NCI-H1436 (cell line): ENCODE measurements at regions not wholly inside any gene's neighbourhood (a gene's known extent, or its start where the extent isn't known, plus 50 kb on each side); places are given as distances from the start of the nearest gene placed in this dataset.

Experiments used
- DNase-seq: peaks from one replicate; lab custom pipeline; 2025; lab: John Stamatoyannopoulos, UW

DNA sequence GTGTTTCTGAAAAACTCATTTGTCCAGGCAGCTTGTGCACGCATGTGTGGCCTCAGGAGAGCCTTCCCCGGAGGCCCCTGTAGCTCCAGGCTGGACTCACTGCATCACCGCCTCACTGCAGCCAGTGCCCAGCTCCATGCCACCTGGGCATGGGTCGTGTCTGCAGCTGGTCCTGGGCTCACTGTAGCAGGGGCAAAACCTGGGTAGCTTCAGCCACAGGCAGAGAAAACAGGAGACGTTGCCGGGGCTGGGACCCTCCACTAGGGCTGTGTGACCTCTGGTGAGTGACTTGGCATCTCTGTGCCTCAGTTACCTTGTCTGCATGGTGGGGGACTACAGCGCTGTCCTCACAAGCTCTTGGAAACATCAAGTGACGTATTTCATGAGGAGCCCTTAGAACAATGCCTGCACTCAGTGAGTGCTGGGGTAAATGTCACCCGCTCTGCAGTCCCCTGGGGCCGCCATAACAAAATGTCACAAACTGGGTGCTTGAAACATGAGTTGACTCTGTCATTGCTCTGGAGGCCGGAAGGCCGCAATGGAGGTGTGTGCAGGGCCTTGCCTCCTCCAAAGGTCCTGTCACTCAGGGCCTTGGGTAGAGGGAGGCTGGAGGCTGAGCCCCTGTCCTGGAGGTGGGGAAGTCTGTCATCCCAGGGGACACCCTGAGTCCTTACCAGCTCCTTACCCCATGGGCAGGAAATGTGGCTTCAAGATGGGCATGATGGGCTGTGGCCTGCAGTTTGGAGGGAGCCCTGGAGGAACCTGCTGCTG is 488.7 kb downstream of the TBC1D22A start:
- no peak for DNase-seq

DNA sequence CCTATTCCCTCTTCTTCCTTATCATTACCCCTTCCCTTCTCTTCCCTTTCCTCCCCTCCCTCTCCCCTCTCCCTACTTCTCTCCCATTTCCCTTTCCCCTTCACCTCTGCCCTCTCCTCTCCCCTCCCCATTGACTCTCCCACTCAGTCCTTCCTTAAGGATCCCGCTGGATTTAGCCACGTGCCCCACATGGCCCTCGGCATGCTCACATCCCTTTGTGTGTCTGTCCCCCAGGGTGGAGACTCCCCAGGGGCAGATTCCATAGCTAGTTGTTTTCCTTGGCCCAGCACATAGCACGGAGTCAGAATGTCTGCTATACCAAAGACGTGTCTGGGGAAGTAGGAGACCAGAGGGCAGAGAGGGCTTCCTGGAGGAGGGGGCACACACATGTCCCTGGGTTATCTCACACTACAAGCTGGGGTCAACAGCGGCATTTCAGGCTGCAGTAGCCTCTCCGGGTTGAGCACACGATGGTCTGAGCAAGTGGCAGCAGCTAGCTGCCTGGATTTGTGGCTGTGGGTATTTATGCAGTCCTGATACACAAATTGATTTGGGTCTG is 487.0 kb downstream of the TBC1D22A start:
- no peak for DNase-seq

DNA sequence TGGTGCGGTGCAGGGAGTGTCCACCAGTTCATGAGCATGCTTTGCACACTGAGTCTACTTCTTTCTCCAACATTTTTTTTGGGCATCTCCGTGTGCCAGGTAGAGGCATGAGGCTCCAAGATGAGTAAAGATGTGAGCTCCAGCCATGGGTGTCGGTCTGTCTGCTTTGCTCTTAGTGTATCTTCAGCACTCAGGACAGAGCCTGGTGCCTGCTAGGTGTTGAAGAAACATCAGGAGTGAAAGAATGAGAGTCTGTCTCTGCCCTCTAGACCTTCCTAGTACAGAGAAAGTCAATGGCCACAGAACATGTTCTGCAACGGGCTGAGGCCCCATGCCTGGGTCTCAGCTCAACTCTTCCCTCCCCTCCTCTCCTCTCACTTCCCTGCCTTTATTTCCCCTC is 486.5 kb downstream of the TBC1D22A start:
- DNase-seq = no peak

DNA sequence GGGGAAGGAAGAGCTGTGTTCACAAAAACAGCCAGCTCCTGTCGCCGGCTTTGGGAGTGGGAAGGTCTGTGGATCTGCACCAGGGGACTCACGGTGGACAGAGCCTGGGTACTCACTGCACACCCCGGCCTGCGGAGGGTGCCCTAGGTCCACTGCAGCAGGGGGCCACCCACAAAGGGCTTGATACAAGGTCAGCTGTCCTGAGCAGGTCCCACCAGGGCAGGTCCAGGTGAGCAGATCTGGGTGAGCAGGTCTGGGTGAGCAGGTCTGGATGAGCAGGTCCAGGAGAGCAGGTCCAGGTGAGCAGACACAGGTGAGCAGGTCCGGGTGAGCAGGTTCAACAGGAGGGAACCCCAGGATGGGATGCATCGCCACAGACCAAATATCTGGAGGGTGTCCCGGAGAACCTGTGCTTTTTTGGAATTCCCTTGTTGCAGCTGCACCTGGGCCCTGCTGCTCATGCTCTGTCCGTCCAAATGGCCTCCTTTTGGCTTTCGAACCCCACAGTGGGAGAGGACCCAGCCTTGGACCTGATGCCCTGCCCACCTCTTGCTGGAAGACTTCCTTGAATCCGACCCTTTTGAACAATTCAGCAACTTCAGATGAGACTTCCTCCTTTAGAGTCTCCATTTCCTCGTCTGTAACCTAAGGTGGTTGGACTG is 485.3 kb downstream of the TBC1D22A start:
- no peak for DNase-seq

DNA sequence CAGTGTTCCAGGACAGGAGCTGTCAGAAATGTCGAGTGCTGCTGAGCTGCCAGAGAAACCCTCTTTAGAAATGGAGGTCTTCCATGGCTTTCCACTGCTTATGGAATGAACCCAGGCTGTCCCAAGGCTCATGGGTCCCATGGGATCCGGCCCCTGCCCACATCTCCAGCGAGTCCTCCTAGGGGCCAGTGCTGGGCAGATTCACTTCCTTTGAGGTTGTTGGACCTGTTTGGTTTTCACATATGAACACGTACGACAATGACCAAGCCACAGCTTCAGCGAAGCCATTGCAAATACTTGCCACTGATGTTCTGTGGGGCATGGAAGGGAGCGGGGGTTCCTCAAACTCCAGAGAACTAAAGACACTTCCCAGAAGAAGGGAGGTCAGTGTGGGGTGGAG is 483.3 kb downstream of the TBC1D22A start:
- no peak for DNase-seq

DNA sequence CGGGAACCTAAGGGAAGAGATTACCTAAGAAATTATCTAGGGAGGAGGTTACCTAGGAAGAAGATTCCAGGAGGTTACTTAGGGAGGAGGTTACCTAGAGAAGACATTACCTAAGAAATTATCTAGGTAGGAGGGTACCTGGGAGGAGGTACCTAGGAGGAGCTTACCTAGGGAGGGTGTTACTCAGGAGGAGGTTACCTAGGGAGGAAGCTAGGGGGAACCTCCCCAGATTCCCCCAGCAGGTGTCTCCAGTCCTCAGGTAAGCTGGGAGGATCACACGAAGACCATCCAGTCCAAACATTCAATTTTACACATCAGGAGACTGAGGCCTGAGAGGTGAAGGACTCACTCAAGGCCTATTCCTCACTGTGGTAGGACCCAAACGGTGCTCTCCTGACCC is 482.8 kb downstream of the TBC1D22A start:
- DNase-seq = no peak

DNA sequence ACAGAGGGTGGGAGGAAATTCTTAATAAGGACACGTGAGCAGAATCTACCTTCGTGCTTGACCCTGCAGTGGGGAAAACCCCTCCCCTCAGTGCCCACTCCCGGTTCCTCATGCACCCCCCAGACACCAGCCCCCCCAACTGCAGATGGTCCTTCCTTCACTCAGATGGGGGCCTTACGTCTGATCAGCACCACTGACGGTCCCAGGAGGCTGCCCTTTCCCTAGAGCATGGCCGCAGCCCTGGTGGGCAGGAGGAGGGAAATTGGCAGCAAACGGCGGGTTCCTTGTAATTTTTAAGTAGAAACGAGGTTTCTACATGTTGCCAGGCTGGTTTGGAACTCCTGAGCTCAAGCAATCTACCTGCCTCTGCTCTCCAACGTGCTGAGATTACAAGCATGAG is 477.7 kb downstream of the TBC1D22A start:
- no peak for DNase-seq

DNA sequence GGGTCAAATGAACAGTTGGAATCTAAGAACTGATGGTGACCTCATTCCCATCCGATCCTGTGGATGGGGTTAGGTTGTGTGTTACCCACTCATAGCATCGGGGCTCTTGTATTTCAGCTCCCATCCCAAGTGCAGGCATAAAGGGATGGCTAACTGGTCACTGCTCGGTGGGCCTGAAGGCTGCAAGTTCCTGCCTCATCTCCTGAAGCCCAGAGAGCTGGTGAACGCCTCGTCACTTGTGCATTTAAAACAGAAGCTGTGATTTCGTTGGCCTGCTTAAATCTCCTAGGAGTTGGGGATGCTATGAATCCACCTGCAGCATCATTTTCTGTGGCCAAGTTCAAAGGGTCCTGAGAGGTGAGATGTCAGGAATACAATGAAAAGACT is 477.0 kb downstream of the TBC1D22A start:
- DNase-seq = no peak

DNA sequence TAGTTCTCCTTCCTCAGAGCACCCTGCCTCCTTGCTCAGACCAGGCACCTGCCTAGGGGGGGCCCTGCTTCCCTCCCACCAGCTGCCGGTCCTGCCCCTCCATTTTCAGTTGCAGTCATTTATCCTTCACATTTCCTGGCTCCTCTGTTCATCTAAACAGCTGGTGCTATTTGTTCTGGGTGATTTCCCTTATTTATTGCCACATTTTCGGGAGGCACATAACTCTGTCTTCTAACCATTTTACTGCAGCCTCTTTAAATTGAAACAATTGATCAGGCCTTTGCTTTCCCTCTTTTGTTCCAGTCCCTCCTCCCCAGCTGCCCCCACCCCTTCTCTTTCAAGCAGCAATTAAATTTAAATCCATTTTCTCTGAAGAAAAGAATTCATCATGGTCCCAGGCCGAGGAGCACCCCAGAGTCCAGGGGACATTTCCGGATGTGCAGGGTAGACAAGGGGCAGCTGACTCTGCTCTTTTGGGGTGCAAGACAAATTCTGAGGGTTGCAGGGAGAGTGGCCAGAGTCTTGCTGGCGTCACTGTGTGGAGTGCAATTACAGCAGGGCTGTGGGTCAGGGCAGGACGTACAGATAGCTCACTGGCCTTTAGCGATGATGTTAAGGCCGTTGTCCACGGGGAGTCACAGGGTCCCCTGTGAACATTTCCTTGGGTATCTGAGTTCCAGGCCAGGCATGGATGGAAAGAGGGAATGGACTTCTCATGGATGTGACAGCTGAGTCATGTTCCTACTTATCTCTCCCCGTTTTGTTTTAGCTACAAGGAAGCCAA is 476.4 kb downstream of the TBC1D22A start:
- DNase-seq = no peak

DNA sequence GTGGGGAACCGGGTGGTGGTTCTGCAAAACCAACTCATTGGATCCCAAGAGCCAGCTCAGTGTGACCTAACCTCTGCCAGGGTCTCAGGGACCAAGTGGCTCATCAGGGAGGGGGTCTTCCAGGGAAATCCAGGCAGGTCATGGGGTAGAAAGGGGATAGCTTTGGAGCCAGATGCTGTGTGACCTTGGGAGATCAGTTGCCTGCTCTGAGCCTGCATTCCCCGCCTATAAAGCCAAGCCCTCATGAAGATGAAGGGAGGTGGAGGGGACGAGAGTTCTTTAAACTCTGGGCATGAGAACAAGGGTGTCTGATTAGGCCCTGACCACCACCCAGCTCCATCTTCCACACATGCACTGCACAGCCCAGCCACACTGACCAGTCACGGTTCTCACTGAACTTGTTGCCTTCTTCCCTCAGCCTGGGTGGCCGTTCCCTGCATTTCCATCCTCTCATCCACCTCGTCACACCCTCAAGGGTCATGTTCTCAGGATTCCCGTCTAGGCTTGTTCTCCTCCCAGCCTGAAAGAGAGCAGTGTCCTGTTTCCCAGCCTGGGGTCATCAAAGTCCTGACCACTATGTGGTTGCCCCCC is 475.5 kb downstream of the TBC1D22A start:
- DNase-seq = no peak

DNA sequence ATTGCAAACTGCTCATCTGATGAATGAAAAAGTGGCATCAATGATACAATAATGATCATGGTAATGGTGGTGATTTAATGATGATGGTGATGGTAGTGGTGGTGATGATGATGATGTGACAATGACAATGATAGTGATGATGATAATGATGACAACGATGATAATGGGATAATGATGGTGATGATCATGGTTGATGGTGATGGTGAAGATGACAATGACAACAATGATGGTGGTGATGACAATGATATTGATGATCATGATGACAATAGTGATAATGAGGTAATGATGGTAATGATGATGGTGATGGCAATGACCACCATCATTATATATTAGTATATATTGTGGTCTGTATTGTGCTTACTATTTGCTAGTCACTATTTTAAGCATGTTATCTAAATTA is 474.3 kb downstream of the TBC1D22A start:
- DNase-seq = no peak

DNA sequence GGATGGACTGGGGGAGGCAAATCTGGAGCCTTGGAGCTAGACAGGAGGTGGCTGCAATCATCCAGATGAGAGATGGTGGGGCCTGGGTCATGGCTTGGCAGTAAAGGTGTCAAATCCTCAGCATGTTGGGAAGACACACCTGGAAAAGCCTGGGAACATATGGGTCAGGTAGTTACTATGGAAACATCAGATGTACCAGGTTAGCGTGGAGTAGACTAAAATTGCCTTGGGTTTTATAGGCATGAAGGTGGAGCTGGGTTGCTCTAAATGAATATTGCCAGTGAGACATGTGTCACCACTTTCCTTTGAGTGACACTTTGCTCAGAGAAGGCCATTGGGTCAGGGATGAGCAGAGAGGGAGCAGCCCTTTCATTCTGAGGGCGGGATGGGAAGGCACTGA is 473.7 kb downstream of the TBC1D22A start:
- DNase-seq = no peak

DNA sequence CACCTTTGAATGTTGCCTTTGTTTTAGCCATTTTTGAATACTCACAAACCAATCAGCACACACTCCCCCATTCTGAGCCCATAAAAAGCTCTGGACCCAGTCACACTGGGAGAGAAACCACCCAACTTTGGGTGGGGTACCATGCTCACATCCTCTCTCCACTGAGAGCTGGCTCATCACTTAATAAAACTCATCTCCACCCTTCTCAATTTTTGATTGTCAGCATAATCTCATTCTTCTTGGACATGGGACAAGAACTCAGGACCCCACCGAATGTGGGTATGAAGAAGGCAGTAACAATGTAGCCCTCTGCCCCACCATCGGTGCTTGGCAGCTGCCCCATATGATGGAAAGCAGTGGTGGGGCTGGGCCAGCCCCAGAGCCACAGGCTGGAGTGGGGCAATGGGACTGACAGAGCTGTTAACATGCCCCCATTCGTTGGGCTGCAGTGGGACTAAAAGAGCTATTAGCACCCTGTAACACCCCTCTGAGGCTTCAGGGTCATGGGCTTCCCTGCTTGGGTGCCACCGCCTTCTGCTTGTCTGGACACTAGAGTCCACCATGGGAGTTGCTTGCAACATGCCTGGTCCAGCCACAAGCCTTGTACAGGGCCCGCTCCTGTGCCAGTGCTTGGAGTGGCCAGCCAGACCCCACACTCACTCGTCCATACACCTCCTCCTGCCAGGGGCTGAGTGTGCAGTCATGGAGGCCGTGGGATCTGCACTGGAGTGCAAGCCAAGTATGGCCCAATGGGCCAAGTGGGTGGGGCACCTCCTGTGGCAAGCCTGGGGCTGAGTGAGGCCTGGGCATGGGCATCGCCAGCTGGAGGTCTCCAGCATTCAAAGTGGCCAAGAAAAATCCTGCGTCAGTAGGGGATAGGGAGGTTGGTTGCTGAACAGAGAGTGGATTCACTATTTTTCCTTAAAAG is 471.1 kb downstream of the TBC1D22A start:
- no peak for DNase-seq

DNA sequence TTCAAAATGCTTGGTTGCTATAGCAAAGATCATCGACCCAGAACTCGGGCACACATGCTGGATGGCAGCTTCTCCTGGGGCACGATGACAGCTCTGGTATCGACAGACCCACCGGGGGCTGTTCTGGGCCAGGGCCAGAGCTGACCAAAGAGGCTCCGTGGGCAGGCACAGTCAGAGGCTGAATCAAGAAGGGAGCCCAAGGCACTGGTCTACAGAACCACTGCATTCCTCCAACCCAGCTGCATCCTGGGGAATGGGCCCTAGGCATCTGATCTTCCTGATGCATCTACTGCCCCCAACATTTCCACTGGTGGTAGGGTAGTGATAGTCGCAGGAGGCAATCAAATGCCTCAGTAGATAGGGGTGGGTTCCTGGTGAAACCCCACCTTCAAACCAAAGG is 470.3 kb downstream of the TBC1D22A start:
- DNase-seq = no peak

DNA sequence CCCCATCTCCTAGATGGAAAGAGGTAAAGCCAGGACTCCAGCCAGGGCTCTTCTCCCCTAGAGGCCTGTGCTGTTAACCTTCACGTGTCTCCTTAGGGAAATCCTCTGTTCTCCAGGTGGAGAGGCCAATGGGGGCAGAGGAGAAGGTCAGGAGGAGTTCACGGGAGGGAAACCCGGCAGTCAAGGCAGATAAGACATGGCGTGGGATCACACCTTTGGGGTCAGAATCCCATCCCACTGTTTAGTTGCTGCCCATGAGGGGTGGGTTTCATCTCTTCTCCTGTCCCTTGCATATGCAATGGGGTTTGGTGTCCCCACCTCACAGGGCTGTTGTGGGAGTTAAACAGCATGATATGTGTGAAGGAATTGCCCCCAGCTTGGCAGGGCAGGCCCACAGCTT is 469.7 kb downstream of the TBC1D22A start:
- no peak for DNase-seq

DNA sequence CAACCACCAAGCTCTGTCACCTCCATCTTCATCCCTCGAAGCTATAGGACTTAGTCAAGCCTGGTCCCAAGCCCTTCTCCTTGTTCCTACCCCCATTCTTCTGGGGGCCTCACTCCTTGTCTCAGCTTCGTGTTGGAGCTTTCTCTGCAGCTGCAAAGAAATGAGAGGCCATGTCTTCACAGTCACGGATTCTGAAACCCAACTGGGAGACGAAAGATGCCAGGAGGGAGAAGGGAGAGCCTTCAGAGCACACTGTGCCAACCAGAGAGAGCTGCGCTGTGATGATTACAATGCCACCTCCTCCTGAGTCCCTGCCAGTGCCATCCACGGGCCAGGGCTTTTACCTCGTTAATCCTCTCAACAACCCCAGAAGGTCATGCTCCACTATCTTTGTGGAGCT is 469.3 kb downstream of the TBC1D22A start:
- DNase-seq = no peak

DNA sequence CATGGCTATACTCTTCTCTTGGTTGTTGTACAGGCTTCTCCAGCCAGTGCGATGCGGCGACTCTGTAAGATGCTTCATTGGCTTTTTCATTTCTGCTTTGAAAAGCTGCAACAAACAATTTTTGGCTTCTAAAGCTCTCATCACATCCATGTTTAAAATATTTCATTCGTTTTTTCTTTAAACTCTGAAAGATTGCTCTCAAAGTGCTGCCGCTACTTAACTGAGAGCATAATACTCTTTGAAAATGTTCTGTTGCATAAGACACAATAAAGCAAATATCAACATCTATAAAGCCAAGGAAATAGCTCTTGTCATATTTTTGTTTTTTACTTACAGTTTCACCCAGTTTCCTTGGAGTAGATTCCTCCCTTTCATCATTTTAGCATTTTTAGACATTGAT is 468.3 kb downstream of the TBC1D22A start:
- DNase-seq = no peak

DNA sequence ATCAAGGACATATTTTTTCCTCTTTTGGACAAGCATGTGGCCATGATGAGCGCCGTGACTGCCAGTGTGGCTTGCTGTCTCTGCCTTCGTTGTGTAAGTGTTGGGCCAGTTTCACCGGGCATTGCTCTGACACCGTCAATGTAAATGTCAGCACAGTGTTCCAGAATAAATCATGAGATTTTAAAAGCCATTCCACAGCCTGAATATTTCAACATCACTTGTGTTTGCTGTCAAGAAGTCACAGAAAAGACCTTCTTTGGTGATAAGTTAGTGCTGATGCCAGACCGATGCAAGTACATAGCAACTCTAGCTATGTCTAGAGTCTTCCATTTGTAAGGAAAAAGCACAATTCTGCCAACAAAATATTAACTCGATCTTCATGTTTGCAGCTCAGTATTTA is 467.8 kb downstream of the TBC1D22A start:
- no peak for DNase-seq

DNA sequence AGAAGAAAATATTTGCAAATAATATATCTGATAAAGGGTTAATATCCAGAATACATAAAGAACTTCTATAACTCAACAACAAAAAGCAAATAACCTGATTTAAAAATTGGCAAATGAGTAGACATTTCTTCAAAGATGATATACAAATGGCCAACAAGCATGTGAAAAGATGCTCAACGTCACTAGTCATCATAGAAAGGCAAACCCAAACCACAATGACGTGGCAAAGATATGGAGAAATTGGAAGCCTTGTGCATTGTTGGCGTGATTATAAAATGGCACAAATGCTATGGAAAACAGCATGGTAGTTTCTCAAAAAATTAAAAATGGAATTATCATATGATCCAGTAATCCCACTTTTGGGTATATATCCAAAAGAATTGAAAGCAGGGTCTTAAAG is 466.3 kb downstream of the TBC1D22A start:
- no peak for DNase-seq

DNA sequence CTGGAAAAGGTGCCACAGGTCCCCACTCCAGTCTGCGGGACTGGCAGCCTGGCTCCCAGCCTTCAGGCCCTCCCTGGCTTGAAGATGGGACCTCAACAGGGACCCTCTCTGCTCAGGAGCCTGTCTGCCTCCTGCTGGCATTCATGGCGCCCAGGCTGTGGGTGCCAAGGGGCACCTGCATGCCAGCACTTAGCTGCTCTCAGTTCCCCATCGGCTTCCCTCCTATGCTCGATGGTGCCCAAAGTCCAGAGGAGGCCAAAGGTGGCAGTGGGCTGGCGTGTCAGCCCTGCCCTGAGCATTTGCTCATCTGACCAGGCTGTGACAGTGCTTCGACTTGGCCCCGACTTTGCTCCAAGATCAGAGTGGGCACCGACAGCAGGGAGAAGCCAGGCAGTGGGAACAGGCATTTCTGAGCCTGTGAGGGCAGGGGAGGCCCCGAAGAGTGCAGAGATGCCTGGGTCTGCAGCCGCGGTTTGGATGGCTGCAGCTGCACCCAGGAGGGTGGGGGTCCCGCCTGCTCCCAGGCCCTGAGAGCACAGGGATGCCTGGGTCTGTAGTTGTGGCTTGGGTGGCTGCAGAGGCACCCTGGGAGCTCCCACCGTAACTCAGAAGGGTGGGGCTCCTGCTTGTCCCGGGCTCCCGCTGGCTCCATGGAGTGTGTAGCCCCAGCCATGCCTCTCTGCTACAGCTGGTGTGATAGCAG is 463.6 kb downstream of the TBC1D22A start:
- no peak for DNase-seq
